Kasumi-1 (cell line): ENCODE measurements at regions not wholly inside any gene's neighbourhood (a gene's known extent, or its start where the extent isn't known, plus 50 kb on each side); places are given as distances from the start of the nearest gene placed in this dataset.
A peak's percentile ranks its signal among the peaks of the same experiment; 100 is the strongest.
"Not testable (repeated sequence)": the region's sequence is repeated elsewhere in the genome, so short reads cannot be mapped to it uniquely, and the experiment has no call there.

Source experiments
- DNase-seq, 2 experiments: peaks; one replicate each; lab custom pipeline; 2025; lab: John Stamatoyannopoulos, UW

DNA sequence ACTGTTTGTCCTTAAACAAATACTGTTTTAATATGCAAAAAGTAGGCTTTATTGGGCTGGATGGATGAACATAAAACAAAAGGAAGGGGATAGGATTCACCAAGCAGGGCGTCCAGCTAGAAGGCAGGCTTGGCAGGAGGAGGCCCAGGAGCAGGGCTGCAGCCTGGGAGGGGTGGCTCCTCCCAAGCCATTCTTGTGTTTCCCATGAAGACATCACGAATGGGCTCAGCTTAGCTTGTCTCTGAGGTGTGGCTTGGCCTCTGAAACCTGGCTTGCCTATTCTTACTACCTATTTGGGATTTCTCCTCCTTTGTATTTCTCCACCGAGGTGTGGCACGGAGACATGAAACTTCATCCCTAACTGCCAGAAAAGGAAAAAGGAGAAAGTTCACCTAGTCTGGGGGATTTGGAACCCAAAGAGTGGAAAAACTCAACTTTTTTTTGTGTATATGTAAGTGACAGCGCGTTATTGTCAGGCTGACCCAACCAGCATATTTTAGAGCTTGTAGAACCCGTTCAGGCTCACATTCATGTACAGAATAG, 481.9 kb upstream of the SPRED2 start:
- no peak for DNase-seq

DNA sequence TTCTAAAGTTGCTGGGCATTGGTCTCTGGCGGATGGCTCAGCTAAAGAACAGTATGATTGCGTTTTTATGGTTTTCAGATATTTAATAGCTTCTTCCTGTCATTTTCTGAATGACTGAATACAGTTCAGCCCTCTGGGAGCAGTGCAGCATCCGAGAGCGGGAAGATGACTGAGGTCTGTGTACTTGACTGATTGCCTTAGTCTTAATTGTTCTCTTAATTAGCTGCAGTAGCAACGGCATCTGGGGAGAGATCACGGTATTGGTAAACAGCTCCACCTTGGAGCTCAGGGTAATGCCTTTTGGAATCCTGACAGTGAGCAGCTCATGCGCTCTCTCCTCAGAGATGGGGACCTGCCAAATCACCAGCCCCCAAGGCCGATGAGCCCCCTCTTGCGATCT, 481.4 kb upstream of the SPRED2 start:
- no peak for DNase-seq

DNA sequence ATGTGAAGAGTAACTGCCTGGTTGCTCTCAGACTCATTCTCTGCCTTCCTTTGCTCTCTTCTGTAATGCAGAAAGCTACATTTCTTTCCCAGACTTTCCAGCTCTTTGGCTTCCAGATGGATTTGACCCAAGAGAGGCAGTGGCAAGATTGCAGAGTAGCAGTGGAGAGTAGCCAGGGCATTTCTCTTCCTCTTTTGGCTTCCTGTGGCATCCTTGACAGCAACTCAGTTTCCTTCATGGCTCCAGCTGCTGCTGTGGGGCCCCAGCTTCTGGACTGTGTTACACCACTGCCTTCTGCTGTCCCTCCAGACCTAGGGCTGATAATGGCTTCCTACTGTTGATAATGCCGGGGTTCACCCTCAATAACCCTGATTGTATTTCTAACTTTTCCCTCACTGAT, 469.4 kb upstream of the SPRED2 start:
- DNase-seq = peak; percentile 55 to 65

DNA sequence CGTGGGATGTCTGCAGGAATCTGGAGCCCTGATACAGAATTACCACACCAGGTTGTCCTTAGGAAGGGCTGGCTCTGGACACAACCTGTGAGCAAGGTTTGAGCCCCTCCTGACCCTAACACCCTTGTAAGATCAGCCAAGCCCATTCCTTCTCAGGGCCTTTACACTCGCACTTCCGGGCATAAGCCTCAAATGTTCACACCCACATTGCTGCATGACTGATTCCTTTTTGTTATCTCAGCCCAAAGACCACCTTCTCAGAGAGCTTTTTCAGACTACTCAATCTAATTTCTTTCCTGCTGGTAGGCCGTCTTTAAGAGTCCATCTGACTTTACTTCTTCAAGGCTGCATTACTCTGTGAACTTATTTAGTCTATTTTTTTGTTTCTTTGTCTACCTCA, 464.0 kb upstream of the SPRED2 start:
- DNase-seq = no peak

DNA sequence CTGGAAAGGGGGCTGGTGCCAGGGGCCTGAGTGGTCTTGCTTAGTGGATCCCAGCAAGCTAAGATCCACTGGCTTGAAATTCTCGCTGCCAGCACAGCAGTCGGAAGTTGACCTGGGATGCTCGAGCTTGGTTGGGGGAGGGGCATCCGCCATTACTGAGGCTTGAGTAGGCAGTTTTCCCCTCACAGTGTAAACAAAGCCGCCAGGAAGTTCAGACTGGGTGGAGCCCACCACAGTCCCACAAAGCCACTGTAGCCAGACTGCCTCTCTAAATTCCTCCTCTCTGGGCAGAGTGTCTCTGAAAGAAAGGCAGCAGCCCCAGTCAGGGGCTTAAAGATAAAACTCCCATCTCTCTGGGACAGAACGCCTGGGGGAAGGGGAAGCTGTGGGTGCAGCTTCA, 457.7 kb upstream of the SPRED2 start:
- not testable (repeated sequence) for DNase-seq

DNA sequence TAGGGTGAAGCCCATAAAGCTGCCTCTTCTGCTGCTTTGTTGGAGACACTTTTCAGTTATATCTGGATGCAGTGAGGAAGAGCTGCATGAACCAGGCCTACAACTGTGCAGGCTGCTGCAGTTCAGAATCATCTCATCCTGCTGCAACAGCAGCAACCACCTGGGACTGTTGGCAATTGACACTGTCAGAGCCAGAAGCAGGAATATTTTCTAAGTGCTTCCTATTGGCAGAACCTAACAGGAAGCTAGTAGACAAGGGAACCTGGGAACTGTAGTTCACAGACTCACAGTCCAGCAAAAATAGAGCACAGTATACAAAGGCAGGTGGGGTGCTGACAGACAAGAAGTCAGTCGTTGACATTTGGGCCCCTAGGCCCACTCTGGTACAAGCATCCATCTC, 452.9 kb upstream of the SPRED2 start:
- no peak for DNase-seq

DNA sequence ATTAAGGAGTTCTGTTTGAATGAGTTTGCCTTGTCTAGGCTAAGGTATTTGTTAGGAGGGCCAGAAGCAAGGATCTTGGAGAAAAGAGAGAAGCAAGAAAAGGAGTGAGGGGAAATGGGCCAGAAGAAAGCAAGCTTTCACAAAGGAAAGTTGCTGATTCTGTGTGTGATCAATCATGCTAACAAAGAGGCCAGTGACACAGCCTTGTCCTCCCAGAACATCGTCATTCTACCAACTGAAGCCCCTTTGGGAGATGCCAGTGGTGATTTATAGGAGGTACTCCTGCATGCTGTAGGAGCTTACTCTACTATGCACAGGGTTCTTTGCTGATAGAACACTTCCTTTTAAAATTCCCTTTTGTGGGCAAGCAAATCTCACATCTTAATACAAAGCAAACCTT, 449.2 kb upstream of the SPRED2 start:
- no peak for DNase-seq

DNA sequence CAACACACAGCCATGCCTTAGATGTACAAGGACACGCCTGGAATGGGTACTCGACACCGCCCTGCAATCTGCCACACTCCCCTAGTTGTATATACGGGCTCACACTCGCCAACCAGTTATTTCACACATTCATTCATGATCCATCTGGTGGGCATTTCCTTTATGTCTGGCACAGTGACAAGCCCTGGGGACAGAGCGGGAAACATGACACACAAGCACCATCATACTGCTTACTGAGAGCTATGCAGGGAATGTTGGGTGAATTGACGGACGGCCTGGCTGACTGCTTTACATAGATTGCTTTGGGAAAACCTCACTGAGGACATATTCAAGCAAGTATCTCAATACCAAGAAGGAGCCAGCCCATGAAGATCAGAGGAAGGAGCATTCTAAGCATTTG, 448.0 kb upstream of the SPRED2 start:
- no peak for DNase-seq

DNA sequence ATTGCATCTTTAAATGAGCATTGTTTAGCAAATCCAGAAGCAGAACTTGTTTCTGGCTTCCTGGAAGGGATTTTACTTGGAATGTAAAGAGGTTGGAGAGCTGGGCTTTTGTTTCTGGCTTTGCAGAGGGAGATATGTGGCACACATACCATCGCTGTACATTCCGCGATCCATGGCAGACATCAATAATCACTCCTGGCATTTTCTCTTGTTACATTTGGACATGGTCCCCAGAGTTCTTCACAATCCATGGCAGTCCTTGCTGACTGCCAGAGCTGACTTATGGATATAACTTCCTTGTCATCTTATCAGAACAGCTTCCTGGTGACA, 445.6 kb upstream of the SPRED2 start:
- no peak for DNase-seq

DNA sequence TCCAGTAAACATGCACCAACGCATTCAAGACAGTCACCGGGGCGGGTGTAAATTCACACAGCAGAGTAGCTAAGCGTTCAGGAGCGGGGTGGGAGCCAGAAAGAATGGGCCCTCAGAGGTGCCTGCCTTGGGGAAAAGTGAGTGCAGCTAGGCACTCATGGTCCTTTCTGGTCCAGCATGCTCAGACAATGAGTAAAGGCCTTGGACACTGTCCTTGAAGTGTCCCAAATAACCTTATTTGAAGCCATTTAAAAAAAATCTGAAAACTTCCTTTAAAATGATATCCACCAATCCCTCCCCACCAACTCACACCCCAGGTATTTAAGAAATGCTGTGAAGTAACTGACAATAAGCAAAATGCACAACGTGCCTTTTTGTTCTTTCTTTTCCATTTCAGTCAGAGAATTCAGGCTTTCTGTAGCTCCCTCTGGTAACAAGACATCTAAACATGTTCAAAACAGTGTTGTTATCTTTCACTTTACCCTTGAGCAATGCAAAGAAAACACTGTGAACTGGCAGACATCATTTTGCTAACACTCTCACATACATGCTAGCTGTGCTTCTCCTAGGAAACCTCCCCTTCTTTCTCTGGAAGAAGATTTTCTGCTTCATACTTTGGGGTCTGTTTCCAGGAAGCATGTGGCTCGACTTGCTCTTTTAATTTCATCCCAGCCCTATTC, 445.1 kb upstream of the SPRED2 start:
- DNase-seq = no peak

DNA sequence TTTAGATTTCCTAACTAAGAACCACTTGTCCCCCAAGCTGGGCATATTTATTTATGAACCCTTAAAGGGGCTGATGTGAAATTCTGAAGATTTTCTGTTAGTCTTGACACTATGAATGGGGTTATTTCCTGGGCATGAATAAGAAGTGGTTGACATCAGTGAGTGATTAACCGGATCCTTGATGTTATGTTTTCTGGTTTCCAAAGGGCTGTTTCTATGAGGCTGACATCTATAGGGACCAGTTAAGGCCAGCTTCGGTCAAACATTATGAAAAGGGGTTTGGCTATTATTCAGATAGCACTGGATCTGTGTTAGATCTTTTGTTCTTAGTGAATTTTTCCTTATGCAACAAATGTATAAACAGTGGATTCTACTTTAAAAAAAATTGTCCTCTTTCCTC, 443.7 kb upstream of the SPRED2 start:
- no peak for DNase-seq

DNA sequence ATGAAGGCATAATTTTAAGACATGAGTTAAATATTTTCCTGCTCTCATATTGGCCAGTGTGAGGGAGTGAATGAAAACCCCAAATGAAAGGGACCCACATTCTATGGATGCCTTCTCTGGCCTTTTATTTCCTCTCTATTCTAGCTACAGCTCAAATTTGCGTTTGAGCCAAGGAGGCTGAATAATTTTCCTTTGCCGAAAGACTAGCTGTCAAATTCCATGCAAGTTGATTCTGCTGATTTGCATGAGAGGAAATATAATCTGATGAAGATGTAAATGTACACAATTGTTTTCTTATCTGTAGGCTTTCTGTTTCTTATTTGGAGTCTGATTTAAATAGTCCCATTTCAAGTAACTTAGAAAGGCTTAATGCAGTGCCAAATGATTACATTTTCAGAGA, 438.4 kb upstream of the SPRED2 start:
- no peak for DNase-seq

DNA sequence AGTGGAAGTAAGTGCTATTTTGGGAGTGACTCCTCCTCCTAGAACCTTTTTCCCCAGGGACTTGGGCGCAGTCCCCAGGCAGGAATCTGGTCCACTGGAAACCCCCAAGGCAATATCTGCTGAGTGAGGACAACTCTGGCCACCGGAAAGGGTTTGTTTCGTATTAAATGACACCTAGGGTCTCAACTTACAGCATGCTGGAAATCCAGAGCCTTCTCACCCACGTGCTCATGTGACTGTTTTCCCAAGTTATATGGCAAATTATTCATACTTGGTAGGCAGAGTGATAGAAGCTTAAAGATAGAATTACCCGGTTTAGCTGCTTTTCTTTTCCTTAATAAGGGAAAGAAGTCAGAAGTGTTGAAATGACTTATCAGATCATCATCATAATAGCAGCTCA, 436.9 kb upstream of the SPRED2 start:
- DNase-seq = no peak

DNA sequence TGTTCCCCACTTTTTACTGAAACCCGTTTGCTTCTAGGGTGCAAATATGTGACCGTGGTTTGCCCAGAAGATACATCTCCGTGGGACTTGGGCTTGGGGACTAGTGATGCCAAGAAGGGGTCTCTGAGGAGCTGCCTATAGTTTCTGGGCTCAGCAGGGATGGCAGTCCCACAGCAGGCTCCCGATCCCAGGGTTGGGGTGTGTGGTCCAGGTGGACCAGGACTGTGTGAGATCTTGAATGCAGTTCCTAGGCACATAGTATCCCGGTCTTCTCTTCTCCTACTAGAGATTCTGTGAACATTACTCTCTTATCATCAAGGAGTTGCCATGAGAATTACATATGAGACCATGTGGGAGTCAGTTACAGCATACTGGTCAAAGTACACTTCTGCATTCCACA, 435.8 kb upstream of the SPRED2 start:
- no peak for DNase-seq

DNA sequence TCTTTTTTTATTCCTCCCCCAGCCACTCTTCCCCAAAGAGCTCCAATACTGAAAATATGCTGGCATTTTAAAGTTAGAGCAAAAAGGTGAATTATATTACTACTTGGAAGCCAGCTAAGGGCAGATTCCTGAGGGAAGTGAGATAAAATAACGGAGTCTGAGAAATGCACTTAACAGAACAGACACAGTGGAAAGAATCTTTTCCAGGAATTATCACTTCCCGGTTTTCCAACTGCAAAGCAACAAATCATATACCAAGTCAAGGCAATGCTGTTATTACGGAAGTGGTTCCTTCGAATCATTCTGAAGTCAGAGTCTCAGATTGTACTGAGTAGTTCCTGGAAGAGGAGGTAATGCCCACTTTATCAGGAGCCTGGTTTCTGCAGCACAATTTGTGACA, 435.0 kb upstream of the SPRED2 start:
- no peak for DNase-seq

DNA sequence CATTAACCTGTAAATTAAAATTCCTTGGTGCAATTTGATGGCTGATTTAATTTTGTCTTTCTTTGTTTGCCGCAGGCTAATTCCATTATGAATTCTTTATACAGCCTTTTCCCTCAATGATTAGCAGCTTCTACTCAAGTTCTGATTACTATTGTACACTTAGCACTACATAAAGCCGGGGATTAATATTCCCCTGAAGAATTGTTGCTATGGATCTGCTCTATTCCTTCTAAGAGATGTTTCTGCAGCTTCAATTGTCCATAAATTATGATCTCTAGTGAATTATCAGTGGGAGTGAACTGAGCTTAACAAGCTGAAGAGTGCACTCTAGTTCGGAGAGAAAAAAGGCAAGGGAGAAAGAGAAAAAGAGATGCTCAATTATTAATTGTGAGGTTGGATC, 433.7 kb upstream of the SPRED2 start:
- DNase-seq = no peak

DNA sequence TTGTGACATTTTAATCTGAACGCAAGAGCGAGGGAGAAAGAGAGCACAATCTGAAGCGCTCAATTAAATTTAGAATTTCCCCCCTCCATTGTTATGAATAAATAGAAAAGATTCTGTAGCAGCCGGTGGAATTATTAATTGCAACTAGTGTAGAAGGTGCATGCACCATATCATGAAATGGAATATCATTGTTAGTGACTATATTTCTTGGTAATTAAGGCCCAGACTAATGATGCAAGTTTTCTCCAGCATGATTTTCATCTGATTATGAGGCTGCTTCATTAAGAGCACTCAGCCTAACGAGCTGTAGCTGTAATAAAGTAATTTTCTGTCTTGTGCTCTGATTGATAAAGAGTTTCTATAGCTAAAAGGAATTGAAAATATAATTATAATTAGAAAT, 432.2 kb upstream of the SPRED2 start:
- no peak for DNase-seq

DNA sequence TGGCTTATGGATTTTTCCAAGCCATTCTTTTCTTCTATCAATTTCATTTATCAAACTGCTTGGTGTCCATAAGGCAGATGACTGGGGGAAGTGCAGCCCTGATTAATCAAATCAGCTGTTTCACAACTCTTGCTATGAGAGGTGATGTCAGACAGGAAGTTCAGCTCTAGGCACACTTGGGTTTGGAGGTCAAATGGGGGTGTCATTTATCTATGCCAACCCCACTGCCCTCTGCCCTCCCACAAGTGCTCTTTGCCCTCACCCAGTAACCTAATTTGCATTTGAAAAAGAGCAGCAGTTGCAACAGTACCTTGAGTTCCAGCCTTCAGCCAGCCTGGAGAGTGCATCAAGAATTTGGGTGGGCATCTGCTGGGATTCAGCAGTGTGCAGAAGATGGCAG, 431.3 kb upstream of the SPRED2 start:
- DNase-seq = no peak

DNA sequence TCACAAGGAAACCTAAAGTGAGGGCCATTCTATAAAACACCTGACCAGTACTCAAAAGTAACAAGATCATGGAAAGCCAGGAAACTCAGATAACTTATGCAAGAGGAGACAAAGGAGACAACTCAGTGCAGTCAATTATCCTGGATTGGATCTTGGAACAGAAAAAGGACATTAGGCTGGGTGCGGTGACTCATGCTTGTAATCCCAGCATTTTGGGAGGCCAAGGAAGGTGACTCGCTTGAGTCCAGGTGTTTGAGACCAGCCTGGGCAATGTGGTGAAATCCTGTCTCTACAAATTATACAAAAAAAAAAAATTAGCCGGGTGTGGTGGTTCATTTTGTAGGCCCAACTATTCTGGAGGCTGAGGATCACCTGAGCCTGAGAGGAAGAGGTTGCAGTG, 424.5 kb upstream of the SPRED2 start:
- DNase-seq = no peak

DNA sequence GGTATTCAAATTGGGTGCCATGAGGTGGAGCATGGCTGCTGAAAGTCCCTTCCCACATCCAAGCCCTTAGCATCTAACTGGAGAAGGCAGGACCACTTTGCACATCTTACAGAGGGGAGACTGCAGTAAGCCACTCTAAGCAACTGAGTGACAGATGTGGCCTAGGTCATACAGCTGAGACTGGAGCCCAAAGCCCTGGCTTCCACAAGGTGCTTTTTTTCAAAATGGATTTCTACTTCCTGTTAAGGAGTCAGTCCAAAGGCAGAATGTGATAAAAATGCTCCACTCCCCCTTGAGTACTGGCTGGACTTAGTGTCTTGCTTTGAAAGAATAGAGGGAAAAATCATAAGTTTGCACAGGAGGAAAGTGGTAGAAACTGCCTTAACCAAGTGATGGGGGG, 424.0 kb upstream of the SPRED2 start:
- no peak for DNase-seq

DNA sequence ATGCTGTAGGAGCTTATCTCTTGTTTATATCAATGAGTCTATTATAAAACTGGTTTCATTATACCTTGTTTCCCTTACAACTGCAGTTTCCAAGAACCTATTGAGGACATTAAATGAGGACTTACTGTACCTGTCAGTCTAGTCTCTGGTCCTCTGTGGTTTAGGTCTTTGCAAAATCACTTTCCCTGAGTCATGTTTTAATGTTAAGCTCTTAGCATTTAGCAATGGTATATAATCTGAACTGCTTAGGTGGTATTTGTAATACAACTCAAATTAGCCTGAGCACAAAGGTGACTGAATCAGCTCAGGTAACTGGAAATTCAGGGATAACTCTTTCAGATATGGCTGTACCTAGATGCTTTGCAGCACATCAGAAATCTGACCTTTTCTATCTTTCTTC, 418.3 kb upstream of the SPRED2 start:
- no peak for DNase-seq

DNA sequence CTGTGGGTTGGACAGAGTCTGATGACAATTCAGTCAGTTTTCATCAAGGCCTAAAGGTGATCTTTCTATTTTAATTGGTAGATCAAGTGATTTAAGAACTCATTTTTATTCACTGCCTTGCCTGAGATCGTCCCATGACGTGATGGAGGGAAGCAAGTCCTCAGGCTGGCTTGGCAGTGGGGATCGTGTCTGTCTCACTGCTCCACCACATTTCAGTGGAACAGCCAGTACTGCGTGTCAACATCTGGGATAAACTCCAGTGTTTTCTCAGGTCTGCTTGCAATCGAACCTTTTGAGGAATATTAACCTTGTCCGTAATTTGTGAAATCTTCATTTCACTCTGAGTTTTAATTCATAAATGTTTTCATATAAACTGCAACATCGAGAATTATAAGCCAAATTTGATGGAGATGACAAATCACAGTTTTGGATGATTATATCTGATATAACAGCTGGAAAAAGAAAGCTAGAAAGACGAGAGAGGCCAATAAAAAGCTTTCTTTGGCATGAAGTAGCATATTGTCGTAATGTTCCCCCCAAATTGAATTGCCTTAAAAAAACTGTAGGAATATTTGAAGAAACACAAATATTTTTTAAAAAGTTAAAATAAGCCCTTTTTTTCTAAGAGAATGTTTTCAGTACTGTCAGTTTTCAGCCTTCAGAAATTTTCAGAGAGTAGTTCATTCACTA, 414.7 kb upstream of the SPRED2 start:
- no peak for DNase-seq

DNA sequence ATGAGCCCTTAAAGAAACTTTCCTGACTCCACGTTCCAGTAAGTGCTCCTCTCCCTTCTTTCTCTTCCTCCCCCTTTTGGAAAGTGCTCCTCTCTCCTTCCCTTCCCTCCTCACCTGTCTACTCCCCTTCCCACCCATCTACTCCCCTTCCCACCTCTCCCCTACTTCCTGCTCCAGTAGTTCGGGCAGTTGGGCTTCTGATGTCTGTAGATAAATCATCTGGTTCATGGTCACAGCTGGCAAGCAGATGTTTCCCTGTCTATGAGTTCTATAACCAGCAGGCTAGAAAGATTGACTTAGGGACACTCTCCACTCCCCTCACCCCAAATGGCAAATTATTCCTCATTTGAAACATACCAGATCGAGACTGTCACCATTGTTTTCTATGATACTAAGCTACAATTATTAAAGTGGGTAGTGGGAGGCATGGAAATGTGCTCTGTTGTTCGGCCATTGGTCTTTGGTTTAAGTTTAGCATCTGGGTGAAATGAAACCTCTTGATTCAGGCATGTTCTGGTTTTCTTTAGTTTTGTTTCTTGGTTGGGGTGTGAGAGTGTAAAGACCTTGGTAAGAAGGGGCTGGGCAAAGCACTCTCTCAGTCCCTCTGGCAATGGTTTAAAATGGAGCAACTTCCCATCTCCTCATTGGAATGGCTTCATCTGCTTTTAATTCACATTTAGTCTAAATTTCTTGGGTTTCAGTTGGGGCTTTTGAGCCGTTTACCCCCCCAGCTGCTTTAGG, 413.2 kb upstream of the SPRED2 start:
- DNase-seq = no peak
